ENCODE measurements at regions not wholly inside any gene's neighbourhood (a gene's known extent, or its start where the extent isn't known, plus 50 kb on each side); places are given as distances from the start of the nearest gene placed in this dataset.

- TF ChIP-seq CTCF (IDR thresholded peaks at IDR 0.05; ENCODE audit: borderline replicate concordance, insufficient read depth, low read depth, low read length), result no peak
- H3K4me3 ChIP-seq (ENCODE audit: low read depth, low read length), result no peak overlapping the region
Observed at GRCh38 chr12:17348311-17348710, 741.7 kb downstream of the RERGL start.

- no peak overlapping the region for H3K4me3 ChIP-seq (ENCODE audit: low read depth, low read length)
- TF ChIP-seq CTCF (IDR thresholded peaks at IDR 0.05; ENCODE audit: borderline replicate concordance, insufficient read depth, low read depth, low read length), result no peak
Observed at GRCh38 chr12:17344649-17345048, 738.7 kb upstream of the LMO3 start.

- no peak overlapping the region for H3K4me3 ChIP-seq (ENCODE audit: low read depth, low read length)
- TF ChIP-seq CTCF (IDR thresholded peaks at IDR 0.05; ENCODE audit: borderline replicate concordance, insufficient read depth, low read depth, low read length), result no peak
Observed at GRCh38 chr12:17342381-17342961, 736.5 kb upstream of the LMO3 start.

- TF ChIP-seq CTCF (IDR thresholded peaks at IDR 0.05; ENCODE audit: borderline replicate concordance, insufficient read depth, low read depth, low read length), result no peak
- no peak overlapping the region for H3K4me3 ChIP-seq (ENCODE audit: low read depth, low read length)
Observed at GRCh38 chr12:17335487-17335886, 729.5 kb upstream of the LMO3 start.

DNA sequence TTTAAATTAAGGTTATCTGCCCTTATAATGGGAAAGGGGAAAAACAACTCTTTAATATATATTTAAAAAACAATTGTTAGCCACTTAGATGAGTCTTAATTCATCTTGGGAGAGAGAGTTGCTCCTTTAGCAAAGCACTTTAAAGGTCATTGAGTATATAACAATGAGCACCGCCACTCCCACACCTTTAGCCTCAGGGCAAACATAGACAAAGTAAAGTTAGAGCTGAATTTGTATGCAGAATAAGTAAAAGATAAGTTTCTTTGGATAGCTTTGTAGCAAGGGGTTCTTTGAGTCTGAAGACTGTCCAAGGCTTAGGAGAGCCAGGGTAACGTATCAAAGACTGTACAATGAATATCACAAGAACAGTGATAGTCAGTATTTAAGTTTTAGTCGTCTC, 728.8 kb upstream of the LMO3 start:
- no peak for TF ChIP-seq CTCF (IDR thresholded peaks at IDR 0.05; ENCODE audit: borderline replicate concordance, insufficient read depth, low read depth, low read length)
- H3K4me3 ChIP-seq (ENCODE audit: low read depth, low read length), result no peak overlapping the region

DNA sequence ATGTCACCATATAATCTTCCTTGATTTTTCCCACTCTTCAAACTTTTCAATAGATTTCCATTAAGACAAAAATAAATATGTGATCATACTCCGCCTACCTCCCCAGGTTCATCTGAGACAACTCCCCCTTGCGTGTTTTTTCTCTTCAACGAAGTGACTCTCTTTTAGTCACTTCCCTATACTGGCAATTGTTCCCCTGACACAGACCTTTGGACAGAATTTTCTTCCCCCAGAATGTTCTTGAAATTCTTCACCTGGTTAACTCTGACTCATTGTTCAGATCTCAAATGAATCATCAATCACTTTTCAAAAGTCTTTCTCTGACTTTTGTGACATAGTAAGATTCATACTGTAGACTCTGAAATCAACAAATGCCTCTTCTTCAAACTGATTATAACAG, 727.3 kb upstream of the LMO3 start:
- TF ChIP-seq CTCF (IDR thresholded peaks at IDR 0.05; ENCODE audit: borderline replicate concordance, insufficient read depth, low read depth, low read length), result no peak
- no peak overlapping the region for H3K4me3 ChIP-seq (ENCODE audit: low read depth, low read length)

DNA sequence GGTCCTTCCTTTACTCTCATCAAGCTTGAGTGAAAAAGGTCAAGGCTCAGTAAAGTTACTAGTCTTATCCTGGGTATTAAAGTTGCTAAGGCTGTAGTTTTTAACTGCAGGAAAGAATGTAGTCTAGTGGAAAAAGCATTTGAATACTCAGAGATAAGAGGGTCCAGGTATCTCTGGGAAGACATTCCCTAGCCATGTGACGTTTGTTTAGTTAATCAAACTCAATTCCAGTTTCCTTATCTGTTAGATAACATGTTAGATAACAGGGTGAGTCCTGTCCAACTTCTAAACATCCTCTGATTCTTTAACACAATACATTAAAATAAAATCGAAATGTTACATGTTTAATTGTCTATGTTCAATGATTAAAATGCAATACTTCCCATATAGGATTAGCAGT, 720.7 kb upstream of the LMO3 start:
- no peak overlapping the region for H3K4me3 ChIP-seq (ENCODE audit: low read depth, low read length)
- no peak for TF ChIP-seq CTCF (IDR thresholded peaks at IDR 0.05; ENCODE audit: borderline replicate concordance, insufficient read depth, low read depth, low read length)
